ENCODE measurements at regions not wholly inside any gene's neighbourhood (a gene's known extent, or its start where the extent isn't known, plus 50 kb on each side); places are given as distances from the start of the nearest gene placed in this dataset.

DNA sequence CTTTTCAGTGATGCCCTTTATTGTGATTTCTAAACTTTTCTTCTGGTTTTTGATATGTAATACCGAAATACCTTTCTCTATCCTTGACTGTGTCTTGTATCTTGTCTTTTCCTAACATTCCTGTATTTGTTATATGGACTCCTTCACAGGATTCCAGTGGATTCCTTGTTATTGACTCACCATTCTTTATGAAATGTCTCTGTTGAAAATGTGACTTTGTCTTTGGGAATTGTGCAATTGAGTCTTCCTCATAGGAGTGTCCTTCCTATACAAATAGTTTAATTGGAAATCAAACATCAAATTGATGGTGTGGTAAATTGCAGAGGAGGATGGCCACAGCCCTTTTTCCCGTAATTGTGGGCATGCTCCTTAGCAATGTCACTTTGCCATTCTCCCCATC lies 296.6 kb upstream of the KITLG start:
- H3K9me3 ChIP-seq = no peaks in the 10 kb centered on the region
- no peaks in the 10 kb centered on the region for H3K4me1 ChIP-seq (ENCODE audit: control insufficient read depth in 1 of 2, low read depth in 2 of 2)
- H3K4me3 ChIP-seq = no peak overlapping the region
- H3K27ac ChIP-seq = no peak overlapping the region
- H3K27me3 ChIP-seq (replicated peaks; ENCODE audit: insufficient read depth) = no peaks in the 10 kb centered on the region
- H3K36me3 ChIP-seq = no peaks in the 10 kb centered on the region
- no peak for ATAC-seq (ENCODE audit: insufficient number of reproducible peaks, low FRiP score, low read depth)
- DNase-seq (ENCODE audit: low spot score) = no peak
- TF ChIP-seq, protein P1, sequence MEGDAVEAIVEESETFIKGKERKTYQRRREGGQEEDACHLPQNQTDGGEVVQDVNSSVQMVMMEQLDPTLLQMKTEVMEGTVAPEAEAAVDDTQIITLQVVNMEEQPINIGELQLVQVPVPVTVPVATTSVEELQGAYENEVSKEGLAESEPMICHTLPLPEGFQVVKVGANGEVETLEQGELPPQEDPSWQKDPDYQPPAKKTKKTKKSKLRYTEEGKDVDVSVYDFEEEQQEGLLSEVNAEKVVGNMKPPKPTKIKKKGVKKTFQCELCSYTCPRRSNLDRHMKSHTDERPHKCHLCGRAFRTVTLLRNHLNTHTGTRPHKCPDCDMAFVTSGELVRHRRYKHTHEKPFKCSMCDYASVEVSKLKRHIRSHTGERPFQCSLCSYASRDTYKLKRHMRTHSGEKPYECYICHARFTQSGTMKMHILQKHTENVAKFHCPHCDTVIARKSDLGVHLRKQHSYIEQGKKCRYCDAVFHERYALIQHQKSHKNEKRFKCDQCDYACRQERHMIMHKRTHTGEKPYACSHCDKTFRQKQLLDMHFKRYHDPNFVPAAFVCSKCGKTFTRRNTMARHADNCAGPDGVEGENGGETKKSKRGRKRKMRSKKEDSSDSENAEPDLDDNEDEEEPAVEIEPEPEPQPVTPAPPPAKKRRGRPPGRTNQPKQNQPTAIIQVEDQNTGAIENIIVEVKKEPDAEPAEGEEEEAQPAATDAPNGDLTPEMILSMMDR (IDR thresholded peaks at IDR 0.05) = no peak

DNA sequence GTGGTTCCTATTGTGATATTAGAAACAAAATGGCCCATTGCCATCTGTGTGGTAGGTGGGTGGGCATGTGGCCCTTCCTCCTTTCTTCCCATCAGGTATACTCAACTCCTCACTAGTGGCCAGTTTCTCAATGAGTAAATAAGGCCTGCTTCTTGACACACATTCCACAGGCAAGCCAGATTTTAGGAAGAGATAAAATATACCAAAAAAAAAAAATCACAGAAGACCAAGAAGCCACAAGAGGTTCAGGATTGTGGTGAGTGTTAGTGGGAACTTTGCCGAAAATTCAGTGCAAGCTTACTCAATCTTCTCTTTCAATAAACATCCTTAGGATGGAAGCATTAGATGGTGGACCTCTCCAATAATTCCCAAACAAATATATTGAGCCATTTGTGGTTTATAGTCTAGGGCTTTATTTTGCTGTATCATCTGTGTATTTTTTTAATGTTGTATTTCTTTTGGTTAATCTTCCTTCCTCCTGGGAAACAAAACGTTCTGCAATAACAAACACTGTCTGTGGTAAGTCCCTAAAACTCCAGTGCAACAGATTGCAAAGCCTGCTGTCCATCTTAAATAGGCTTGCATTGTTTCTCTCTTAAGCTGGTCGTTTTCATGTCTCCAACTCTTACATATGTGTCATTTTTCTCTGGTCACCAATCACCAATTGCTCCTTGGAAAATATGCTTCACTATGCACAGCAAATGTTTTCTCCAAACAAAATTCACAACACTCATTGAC lies 289.9 kb upstream of the KITLG start:
- no peak overlapping the region for H3K27ac ChIP-seq
- DNase-seq (ENCODE audit: low spot score) = no peak
- H3K36me3 ChIP-seq = no peaks in the 10 kb centered on the region
- ATAC-seq (ENCODE audit: insufficient number of reproducible peaks, low FRiP score, low read depth) = no peak
- TF ChIP-seq, protein P1 (IDR thresholded peaks at IDR 0.05) = no peak
- H3K4me1 ChIP-seq (ENCODE audit: control insufficient read depth in 1 of 2, low read depth in 2 of 2) = no peaks in the 10 kb centered on the region
- H3K9me3 ChIP-seq = no peaks in the 10 kb centered on the region
- H3K4me3 ChIP-seq = no peak overlapping the region
- no peaks in the 10 kb centered on the region for H3K27me3 ChIP-seq (replicated peaks; ENCODE audit: insufficient read depth)

DNA sequence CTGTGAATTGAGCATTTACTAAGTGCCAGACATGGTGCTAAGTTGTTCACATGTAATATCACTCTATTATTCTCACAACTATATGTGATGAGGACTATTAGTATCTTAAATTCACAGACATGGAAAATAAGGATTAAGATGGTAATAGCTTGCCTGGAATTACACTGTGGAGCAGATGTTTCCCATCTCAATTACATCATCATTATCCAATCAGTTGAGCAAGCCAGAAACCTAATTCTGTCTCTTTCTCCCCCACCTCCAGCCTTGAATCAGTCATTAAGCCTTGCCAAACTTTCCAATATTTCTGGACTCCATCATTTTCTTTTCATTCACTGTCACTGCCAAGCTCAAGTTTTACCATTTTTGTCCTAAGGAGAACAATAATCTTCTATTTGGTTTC lies 287.8 kb upstream of the KITLG start:
- Histone ChIP-seq H3K4me1 (ENCODE audit: control insufficient read depth in 1 of 2, low read depth in 2 of 2) (no peaks in the 10 kb centered on the region), H3K4me3 (no peak overlapping the region), H3K9me3 (no peaks in the 10 kb centered on the region), H3K36me3 (no peaks in the 10 kb centered on the region), H3K27me3 (replicated peaks; ENCODE audit: insufficient read depth) (no peaks in the 10 kb centered on the region), H3K27ac (no peak overlapping the region)
- TF ChIP-seq, protein P1 (IDR thresholded peaks at IDR 0.05) = no peak
- DNase-seq (ENCODE audit: low spot score) = no peak
- ATAC-seq (ENCODE audit: insufficient number of reproducible peaks, low FRiP score, low read depth) = no peak

DNA sequence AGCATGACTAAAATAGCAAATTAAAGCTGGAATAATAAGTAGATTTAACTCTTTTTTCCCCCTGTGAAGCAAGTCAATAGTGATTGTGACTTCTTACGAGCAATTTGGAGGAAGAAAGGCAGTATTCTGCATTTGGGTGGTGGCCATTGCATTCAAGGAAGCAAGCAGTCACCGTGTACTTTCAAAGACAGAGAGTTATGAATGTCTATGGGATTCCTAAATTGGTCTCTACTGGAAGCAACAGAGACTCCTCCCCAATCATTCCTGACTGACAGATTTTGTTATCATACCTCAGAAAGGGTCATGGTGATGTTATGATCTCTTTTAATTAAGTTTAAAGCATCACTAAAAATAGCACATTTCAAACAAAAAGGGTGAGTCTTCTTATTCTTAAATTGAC lies 287.2 kb upstream of the KITLG start:
- Histone ChIP-seq H3K27me3 (replicated peaks; ENCODE audit: insufficient read depth) (no peaks in the 10 kb centered on the region), H3K4me1 (ENCODE audit: control insufficient read depth in 1 of 2, low read depth in 2 of 2) (no peaks in the 10 kb centered on the region), H3K27ac (no peak overlapping the region), H3K36me3 (no peaks in the 10 kb centered on the region), H3K9me3 (no peaks in the 10 kb centered on the region), H3K4me3 (no peak overlapping the region)
- TF ChIP-seq, protein P1 (IDR thresholded peaks at IDR 0.05) = no peak
- DNase-seq (ENCODE audit: low spot score) = no peak
- ATAC-seq (ENCODE audit: insufficient number of reproducible peaks, low FRiP score, low read depth) = no peak

DNA sequence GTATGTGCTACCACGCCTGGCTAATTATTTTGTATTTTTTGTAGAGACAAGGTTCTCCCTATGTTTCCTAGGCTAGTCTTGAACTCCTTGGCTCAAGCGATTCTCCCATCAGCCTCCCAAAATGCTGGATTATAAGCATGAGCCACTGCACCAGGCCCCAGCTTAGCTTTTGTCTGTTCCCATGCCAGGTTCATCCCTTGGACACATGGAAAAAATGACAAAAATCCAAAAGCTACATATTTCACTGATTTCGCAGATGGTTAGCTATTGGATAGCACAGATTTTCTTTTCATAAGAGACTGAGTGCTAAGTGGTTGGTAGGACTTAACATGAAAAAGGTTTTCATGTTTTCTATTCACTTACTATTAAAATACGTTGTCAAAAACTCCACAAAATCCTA lies 286.6 kb upstream of the KITLG start:
- no peaks in the 10 kb centered on the region for H3K9me3 ChIP-seq
- H3K36me3 ChIP-seq = no peaks in the 10 kb centered on the region
- no peak overlapping the region for H3K4me3 ChIP-seq
- H3K27me3 ChIP-seq (replicated peaks; ENCODE audit: insufficient read depth) = no peaks in the 10 kb centered on the region
- ATAC-seq (ENCODE audit: insufficient number of reproducible peaks, low FRiP score, low read depth) (no peak), DNase-seq (ENCODE audit: low spot score) (no peak)
- no peaks in the 10 kb centered on the region for H3K4me1 ChIP-seq (ENCODE audit: control insufficient read depth in 1 of 2, low read depth in 2 of 2)
- TF ChIP-seq, protein P1 (IDR thresholded peaks at IDR 0.05) = no peak
- no peak overlapping the region for H3K27ac ChIP-seq

Measured in thoracic aorta (tissue), 2 donors.